GM12865 (cell line): ENCODE measurements at regions not wholly inside any gene's neighbourhood (a gene's known extent, or its start where the extent isn't known, plus 50 kb on each side); places are given as distances from the start of the nearest gene placed in this dataset.
"Not testable (repeated sequence)": the region's sequence is repeated elsewhere in the genome, so short reads cannot be mapped to it uniquely, and the experiment has no call there.

Experiments
- DNase-seq: peaks from one replicate; pipeline ENCODE4 v3.0.0; 2010; ENCODE audit warnings: low read depth
- H3K4me3 ChIP-seq: 2 replicates; pipeline ENCODE4 v1.5.1; 2011; ENCODE audit warnings: mild to moderate bottlenecking, low read depth, low read length, control low read depth
- CTCF ChIP-seq: IDR thresholded peaks from 2 replicates; pipeline ENCODE4 v1.5.1; 2011; ENCODE audit warnings: low read length, control low read depth, low read depth, inconsistent platforms; ENCODE audit not compliant: insufficient read depth; ENCODE audit errors: missing control alignments

- not testable (repeated sequence) for DNase-seq, H3K4me3 ChIP-seq
Measured at GRCh38 chr3:75446948-75447347, 217.2 kb upstream of the FRG2C start.

- not testable (repeated sequence) for H3K4me3 ChIP-seq, DNase-seq
Measured at GRCh38 chr3:75453328-75453727, 210.8 kb upstream of the FRG2C start.

- H3K4me3 ChIP-seq, DNase-seq: not testable (repeated sequence)
Measured at GRCh38 chr3:75453839-75454238, 210.3 kb upstream of the FRG2C start.

GRCh38 chr3:75474530-75474929, 189.6 kb upstream of the FRG2C start:
- not testable (repeated sequence) for H3K4me3 ChIP-seq, DNase-seq

- not testable (repeated sequence) for DNase-seq, H3K4me3 ChIP-seq
Measured at GRCh38 chr3:75496600-75496999, 167.5 kb upstream of the FRG2C start.

- H3K4me3 ChIP-seq, DNase-seq: not testable (repeated sequence)
Measured at GRCh38 chr3:75500357-75500756, 163.8 kb upstream of the FRG2C start.

GRCh38 chr3:75502171-75502570, 162.0 kb upstream of the FRG2C start:
- not testable (repeated sequence) for DNase-seq, H3K4me3 ChIP-seq

- not testable (repeated sequence) for H3K4me3 ChIP-seq, DNase-seq
Measured at GRCh38 chr3:75502769-75503756, 161.1 kb upstream of the FRG2C start.

- no peak for TF ChIP-seq CTCF
Measured at GRCh38 chr3:75506603-75507002, 157.5 kb upstream of the FRG2C start.

GRCh38 chr3:75507956-75508355, 156.2 kb upstream of the FRG2C start:
- H3K4me3 ChIP-seq, DNase-seq: not testable (repeated sequence)

More at GRCh38 chr3:75506603-75507002, 157.5 kb upstream of the FRG2C start:
- no peak overlapping the region for H3K4me3 ChIP-seq
- no peak for DNase-seq

- not testable (repeated sequence) for DNase-seq, H3K4me3 ChIP-seq
Measured at GRCh38 chr3:75527657-75528056, 136.5 kb upstream of the FRG2C start.

GRCh38 chr3:75552095-75552494, 112.0 kb upstream of the FRG2C start:
- peak; percentile 57 for TF ChIP-seq CTCF
- H3K4me3 ChIP-seq, result not testable (repeated sequence)
- peak; percentile 39 for DNase-seq

GRCh38 chr3:75564427-75564826, 99.7 kb upstream of the FRG2C start:
- H3K4me3 ChIP-seq, DNase-seq: not testable (repeated sequence)

- not testable (repeated sequence) for DNase-seq, H3K4me3 ChIP-seq
Measured at GRCh38 chr3:75572303-75572702, 91.8 kb upstream of the FRG2C start.

- H3K4me3 ChIP-seq, DNase-seq: not testable (repeated sequence)
Measured at GRCh38 chr3:75579091-75579490, 85.0 kb upstream of the FRG2C start.

- not testable (repeated sequence) for DNase-seq, H3K4me3 ChIP-seq
Measured at GRCh38 chr3:75579536-75579935, 84.6 kb upstream of the FRG2C start.
